GM12864 (cell line): ENCODE measurements at regions not wholly inside any gene's neighbourhood (a gene's known extent, or its start where the extent isn't known, plus 50 kb on each side); places are given as distances from the start of the nearest gene placed in this dataset.

Source experiments
- DNase-seq: peaks from one replicate; pipeline ENCODE4 v3.0.0-alpha.2; 2011; ENCODE audit warnings: low read depth
- H3K4me3 ChIP-seq: 2 replicates; pipeline ENCODE4 v1.5.1; 2011; ENCODE audit warnings: mild to moderate bottlenecking, low read depth, low read length, control low read depth
- CTCF ChIP-seq: IDR thresholded peaks from 2 replicates; pipeline ENCODE4 v1.5.1; 2011; ENCODE audit warnings: low read depth, mild to moderate bottlenecking, moderate library complexity, low read length, control low read depth, inconsistent platforms; ENCODE audit errors: missing control alignments

GRCh38 chr20:63087236-63087871, 80.6 kb upstream of the BHLHE23 start:
- DNase-seq: no peak
- TF ChIP-seq CTCF: no peak
- no peak overlapping the region for H3K4me3 ChIP-seq

GRCh38 chr20:63086421-63087235, 79.9 kb upstream of the BHLHE23 start:
- no peak for DNase-seq
- TF ChIP-seq CTCF: no peak
- H3K4me3 ChIP-seq: no peak overlapping the region

DNA sequence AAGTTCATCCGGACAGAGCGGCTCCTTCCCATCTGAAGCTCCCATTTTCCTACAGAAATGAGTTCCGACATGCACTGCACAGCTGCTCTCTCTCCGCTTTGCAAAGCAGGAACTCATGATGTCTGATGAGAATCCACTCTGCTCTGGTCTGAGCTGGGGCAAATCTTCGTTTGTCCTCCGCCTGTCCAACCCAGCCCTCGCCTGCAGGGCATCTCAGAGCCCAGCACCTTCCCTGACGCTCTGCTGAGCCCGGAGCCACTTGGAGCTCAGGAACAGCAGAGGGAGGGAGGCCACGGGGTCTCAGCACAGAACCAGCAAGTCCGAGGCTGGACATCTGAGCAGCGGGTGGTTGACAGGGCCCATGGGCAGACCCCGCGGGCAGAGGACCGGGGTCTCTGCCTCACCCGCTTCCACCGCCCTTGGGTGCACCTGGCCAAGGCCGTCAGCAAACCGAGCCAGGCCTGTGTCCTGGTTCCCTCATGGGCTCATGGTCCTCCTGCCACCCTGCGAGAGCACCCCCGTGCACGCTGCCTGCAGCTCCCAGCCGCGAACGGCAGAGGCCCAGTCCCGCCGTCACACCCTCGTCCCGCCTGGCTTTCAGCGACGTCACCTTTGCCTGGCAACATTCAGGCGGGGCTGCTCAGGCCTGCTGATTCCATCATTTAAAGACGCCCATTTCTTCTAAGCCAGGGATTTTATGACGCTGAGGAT, 78.5 kb upstream of the BHLHE23 start:
- DNase-seq: no peak
- no peak overlapping the region for H3K4me3 ChIP-seq
- no peak for TF ChIP-seq CTCF

GRCh38 chr20:63084563-63084927, 77.8 kb upstream of the BHLHE23 start:
- no peak for TF ChIP-seq CTCF
- DNase-seq: no peak
- H3K4me3 ChIP-seq: no peak overlapping the region

- no peak for TF ChIP-seq CTCF
- no peak overlapping the region for H3K4me3 ChIP-seq
- DNase-seq: no peak
Observed at GRCh38 chr20:63083831-63084562, 77.2 kb upstream of the BHLHE23 start.

- H3K4me3 ChIP-seq: no peak overlapping the region
- no peak for TF ChIP-seq CTCF
- DNase-seq: no peak
Observed at GRCh38 chr20:63082939-63083735, 76.4 kb upstream of the BHLHE23 start.
